HG03457 (cell line): ENCODE measurements at regions not wholly inside any gene's neighbourhood (a gene's known extent, or its start where the extent isn't known, plus 50 kb on each side); places are given as distances from the start of the nearest gene placed in this dataset.

Experiments
- ATAC-seq: cut with Tn5 transposase; IDR thresholded peaks from one replicate; pipeline ENCODE4 v1.9.1; 2021; ENCODE audit warnings: moderate number of reproducible peaks; ENCODE audit not compliant: unreplicated experiment

DNA sequence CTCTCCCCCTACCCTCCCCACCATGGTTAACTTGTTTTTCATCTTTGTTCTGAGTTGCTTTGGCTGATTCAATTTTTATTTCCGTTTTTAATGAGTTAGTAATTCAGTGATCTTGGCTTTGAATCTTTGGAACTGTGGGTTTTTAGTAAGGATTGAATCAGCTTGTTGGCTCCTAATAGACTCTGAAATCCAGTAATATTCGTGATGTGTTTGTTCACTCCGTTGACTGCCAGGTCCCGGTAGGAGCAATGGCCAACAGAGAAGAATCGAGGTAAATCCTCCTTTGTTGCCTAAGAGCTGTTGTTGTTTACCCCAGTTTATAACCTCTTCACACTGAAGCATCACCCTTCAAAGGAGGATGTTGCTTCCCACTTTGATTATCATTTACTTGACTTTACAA, 92.7 kb downstream of the PCSK1 start:
- no peak for ATAC-seq

DNA sequence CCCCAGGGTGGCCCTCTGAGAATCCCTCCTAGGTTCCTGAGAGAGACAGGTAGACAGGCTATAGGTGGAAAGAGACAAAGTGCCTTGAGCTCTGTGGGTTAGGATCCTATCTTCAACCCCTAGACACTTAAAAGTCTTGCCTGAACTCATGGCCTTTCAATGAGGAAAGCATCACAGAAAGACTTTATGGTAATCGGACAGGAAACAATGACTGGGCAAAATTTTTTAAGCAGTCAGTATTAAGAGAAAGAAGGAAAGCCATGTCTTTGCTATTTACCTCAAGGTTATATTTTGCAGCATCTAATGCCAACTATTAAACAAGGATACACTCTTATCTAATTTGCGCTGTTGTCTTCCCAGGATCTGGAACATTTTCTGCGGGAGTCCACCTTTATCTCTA, 93.2 kb downstream of the PCSK1 start:
- ATAC-seq = no peak

- no peak for ATAC-seq
These were observed 94.2 kb downstream of the PCSK1 start for GRCh38 chr5:96338624-96339415.

DNA sequence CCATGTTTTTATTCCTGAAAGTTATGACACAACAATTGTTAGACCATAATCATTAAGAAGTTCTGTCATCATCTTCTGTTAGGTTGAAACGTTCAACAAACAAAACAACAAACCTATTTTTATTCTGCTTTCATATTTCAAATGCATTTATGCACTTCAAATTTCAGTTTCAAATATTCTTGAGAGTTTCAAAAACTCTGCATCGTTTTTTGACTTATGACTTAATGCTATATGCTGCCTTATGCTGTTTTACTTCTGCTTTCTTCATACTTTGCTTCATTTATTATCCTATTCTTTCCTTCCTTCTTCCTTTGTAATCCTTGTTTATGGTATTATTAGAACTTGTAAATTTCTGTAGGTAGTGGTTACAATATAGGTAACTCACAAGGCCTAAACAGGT, 95.0 kb downstream of the PCSK1 start:
- ATAC-seq = no peak

DNA sequence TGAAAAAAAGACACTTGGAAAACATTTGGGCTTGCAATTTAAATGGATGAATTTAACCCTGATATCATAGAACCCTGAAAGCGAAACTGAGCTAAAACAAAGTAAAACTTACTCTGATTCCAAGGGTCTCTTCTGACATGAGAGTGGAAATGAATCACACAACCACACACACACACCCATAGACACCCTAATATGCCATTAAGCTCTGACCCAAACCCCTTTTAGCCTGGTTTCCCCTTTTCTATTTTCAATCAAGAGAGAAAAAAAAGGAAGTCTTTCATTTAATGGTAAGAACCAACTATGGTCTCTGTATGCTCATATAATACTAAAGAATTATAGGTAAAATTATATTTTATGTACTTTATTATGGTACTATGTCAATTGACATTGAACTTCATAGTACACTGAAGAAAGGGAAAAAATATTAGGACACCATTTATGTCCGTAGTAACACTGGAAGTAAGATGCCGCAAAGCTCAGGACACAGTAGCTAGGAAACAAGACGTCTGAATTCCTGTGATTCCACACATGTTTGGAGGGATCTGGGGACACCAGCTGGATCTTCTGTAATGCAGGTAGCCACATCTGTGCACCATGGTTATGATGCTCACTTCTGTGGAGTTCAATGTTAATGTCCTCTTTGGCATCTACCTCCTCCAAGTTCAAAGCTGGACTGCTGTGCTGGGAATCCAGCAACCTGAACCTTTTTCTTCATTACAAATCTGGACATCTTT, 95.8 kb downstream of the PCSK1 start:
- no peak for ATAC-seq

DNA sequence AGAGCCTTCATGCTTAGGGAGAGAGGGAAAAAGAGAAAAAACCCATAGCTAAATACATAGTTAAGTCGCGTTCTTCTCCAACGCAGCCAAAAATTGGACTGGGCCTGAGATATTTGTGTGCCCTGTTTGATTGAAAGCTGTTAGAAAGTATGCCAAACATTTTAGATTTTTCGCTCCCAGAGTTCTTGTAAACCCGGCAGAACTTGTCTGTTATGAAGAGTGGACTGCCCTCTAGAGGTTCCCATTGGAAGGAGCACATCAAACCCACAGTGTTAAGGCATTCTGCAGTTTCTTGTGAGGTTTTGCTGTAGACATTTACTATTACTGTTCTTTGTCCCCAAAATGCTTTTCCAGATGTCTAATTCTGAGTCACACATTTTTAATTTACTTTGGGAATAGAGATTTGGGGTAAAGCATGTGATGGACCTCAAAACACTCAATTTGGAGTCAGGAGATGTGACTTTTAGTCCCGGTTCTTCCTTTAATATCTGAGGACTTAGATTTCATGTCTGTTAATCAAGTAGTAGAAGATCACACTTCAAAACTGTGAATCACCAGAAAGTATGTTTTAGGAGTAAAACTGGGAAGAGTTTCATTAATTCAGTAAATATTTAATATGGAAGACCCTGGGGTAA, 96.6 kb downstream of the PCSK1 start:
- peak; percentile 64 for ATAC-seq

DNA sequence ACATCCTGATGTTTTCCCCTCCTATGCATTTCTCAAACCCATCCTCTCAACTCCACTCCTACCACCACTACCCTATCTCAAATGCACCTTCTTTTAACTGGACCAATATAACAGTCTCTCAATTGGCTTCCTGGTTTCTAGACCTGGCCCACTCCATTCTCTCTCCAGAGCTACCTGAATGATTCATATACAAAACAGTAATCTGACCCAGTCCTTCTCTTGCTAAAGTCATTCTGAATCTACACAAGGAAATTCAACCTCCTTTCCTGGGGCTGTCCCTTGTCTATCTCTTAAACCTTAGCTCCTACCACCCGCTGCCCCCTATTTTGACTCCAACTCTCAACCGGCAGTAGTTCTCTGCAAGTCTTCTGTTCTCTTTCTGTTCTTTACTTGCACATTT, 97.2 kb downstream of the PCSK1 start:
- no peak for ATAC-seq

DNA sequence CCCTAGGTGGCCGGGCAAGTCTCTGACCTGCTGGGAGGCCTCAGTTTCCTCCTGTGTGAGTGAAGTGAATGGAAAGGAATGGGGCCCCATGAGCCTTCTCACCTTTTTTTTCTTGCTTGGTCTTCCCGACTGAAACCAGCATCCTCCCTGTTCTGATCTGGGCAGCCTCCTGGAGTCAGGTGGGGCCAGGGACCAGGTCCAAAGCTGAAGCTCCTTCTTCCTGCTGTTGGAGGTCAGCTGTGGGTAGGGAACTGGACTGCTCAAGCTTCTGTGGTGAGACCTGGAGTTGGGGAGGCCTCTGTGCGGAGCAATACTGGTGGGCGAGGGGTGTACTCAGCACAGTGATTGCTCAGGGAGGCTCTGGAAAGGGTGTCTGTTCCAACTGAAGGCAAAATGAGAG, 99.7 kb downstream of the PCSK1 start:
- ATAC-seq = no peak

GRCh38 chr5:96332535-96333366, 100.3 kb downstream of the PCSK1 start:
- no peak for ATAC-seq

DNA sequence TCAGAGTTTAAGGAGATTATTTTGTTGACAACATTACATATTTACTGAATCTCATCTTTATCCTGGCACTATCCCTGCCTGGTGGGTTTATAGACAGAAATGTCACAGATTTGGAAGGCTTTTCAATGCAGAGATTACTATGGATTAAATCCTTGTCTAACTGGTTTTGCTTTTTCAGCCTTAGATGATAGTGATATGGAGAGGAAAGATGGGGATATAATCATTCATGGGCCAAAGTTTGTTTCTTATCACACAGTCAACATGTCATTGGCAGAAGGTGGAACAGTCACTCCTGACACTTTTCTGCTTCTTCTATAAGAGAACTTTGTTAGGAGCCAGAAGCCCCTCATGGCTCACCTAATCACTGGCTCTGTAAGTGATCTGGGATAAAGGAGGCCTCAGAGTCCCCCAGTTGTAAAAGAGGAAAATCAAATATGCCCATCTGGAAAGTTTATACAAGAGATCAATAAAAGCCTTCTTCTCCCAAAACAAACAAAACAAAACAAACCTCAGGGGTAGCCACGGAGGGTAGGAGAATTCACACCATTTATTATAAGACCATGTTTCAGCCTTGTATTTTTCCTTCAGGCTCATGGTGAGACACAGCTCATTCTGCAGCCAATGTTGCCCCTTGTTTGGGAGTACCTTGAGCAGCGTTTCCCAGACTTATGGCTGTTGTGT, 101.2 kb downstream of the PCSK1 start:
- no peak for ATAC-seq

DNA sequence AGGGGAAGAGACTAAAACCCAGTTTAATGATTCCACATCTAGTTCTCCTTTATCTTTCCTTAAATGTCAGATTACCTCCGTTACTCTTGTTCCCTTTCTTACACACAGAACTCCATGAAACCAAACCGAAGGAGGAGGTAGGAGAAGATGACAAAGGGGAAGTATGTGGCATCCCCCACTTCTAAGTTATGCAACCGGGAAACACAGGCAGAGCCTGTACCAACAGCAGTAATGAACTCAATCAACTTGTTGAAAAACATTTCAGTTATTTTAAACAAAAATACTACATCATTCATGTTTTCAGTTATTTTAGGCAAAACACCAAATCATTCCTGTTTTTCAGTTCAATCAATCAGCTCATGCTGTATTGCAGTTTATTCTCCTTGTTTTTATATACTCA, 101.8 kb downstream of the PCSK1 start:
- no peak for ATAC-seq

- ATAC-seq = no peak
These were observed 102.4 kb downstream of the PCSK1 start for GRCh38 chr5:96330530-96331140.

DNA sequence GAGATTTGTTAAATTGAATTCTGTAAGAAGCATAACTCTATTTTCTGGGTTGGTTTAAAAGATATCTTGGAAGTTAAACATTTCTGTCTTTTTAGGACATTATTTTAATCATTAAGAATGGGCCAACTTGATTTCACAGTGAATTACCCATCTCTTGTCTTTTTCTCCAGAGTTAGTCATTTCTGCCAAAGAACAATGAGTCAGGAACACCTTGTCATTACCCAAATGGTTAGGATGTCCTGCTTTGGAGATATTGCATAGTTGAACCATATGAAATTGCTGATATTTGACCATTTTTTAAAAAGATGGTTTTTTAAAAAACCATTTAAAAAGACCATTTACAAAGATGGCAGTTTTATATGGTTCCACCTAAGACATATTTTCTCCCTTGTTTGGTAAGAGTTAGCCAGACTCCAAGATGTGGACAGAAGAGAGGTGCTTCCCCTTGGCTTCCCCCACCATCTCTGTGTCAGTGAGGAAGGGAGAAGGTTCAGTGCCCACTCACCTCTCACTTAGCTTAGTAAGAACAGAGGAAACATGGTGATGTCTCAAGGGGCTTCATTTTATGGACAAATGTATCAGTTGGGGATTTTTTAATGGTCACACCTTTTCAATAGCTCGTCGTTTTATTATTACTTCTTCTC, 103.0 kb downstream of the PCSK1 start:
- ATAC-seq = no peak

DNA sequence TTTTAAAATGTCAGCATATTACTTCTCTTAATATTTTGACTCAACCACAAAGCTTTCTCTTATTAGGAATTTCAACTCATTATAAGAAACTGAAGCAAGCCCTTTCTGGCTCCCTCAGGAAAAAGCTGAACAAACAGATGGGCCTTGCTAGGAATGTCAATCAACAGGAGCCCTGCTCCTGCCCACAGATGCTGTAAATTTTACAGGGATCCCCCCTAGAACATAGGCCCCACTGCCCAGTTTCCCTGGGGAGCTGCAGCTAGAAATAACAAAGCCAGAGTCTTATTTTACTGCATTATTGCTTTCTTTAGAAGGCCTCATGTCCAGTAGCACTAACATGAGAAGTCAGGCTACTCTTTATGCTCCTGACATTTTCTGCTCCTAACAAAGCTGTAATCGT, 103.8 kb downstream of the PCSK1 start:
- ATAC-seq = no peak

DNA sequence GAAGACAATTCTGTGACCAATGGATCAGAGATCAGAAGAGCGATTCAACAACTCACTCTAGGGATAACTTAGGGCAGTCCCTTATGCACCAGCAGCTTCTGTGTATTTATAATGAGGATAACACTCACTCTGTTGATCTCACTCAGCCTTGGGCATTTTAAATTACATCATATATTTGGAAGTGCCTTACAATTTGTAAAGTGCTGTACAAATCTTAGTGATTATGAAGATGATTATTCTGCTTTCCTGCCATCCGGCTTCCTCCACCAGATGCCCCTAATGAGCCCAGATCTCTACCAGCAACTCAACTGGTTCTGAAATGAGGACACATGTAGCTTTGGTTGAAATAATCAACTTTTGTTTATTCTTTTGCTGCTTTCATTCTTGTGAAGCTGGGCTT, 105.3 kb downstream of the PCSK1 start:
- ATAC-seq = no peak

DNA sequence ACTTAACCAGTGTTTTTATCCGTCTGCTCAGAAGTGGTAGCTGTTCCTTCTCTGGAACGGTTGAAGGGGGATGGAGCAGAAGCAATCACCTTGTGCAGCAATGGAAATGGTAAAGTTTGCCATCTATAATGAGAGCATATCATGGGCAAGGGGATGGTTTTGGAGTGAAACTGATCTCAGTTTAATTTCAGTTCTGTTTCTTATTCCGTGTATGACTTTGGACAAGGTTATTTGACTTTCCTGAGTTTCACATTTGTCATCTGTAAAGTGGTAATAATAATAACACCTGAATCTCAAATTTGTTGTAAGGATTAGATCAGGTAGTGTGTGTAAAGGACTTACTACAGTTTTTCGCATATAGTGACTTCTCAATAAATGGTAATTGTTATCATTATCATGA, 106.1 kb downstream of the PCSK1 start:
- ATAC-seq = no peak

DNA sequence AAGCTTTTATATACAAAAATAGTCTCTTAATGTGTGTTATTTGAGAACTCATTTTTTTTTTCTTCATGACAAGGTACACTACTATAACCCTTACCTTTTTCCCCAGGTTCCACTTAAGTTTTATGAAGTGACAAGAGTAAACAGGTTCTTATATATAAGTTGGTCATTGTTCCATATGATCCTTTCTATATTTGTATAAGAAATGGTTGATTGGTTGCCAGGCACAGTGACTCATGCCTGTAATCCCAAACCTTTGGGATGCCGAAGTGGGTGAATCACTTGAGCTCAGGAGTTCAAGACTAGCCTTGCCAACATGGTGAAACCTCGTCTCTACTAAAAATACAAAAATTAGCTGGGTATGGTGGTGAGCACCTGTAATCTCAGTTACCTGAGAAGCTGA, 108.3 kb downstream of the PCSK1 start:
- ATAC-seq = no peak

DNA sequence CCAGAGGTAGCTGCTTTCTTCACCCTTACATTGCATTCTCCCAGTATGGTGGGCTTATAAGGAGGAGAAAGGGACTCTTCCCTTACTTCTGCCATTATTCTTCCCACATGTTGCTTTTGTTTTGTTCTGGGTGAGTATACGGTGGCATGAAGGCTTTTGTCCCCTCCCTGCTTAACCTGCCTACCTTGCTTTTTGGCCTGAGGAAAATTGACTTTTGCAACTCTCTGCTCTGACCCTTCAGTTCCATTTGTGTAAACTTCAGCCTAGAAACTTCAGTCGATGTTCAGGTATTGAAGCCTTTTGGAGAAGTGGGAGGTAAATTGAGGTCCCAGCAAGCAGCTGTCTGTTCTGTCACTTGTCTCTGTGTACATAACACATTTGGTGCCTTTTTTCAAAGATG, 110.2 kb downstream of the PCSK1 start:
- no peak for ATAC-seq

GRCh38 chr5:96322217-96322616, 110.8 kb downstream of the PCSK1 start:
- no peak for ATAC-seq

DNA sequence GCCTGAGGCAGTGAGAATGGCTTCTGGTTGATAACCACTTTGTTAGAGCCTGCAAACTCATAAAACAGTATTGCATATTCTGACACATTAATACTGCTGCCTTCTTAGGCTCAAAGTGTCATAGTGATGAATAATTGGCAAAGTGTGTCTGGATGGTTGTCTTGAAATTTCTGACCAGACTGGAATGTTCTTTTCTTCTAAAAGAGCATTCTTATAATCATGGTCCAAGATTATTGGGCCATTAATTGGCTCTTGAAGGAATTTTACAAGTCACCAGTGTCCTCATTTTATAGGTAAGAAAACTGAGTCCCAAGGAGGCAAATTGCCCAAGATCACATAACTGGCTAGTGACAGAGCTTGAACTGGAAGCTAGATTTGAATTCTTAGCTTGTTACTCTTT, 111.7 kb downstream of the PCSK1 start:
- no peak for ATAC-seq
